ENCODE measurements at regions not wholly inside any gene's neighbourhood (a gene's known extent, or its start where the extent isn't known, plus 50 kb on each side); places are given as distances from the start of the nearest gene placed in this dataset.

- Histone ChIP-seq H3K27me3 (ENCODE audit: control insufficient read depth in 1 of 2, insufficient read depth in 2 of 2, low read length in 2 of 2) (no peaks in the 10 kb centered on the region), H3K36me3 (ENCODE audit: control insufficient read depth in 2 of 2, insufficient read depth in 2 of 2, low read length in 1 of 2) (no peaks in the 10 kb centered on the region), H3K4me3 (ENCODE audit: low read depth in 1 of 2, low read length in 2 of 2) (no peak overlapping the region), H3K4me1 (ENCODE audit: control insufficient read depth in 2 of 2, insufficient read depth in 2 of 2, low read length in 1 of 2) (no peaks in the 10 kb centered on the region), H3K9me3 (ENCODE audit: control insufficient read depth in 2 of 2, insufficient read depth in 1 of 2, low read depth in 1 of 2, low read length in 1 of 2) (no peaks in the 10 kb centered on the region), H3K27ac (ENCODE audit: low read depth in 2 of 2, low read length in 1 of 2) (no peak overlapping the region)
Observed at GRCh38 chr20:55792049-55792448, 213.3 kb downstream of the CBLN4 start.

GRCh38 chr20:55790178-55790577 is 215.1 kb downstream of the CBLN4 start:
- no peak overlapping the region for H3K27ac ChIP-seq (ENCODE audit: low read depth in 2 of 2, low read length in 1 of 2)
- 65 to 75% methylated on average over 6 of the region's 6 CpGs for WGBS, 2 donors
- H3K27me3 ChIP-seq (ENCODE audit: control insufficient read depth in 1 of 2, insufficient read depth in 2 of 2, low read length in 2 of 2) = no peaks in the 10 kb centered on the region

GRCh38 chr20:55784036-55784435 is 221.3 kb downstream of the CBLN4 start:
- Histone ChIP-seq H3K4me1 (ENCODE audit: control insufficient read depth in 2 of 2, insufficient read depth in 2 of 2, low read length in 1 of 2) (no peaks in the 10 kb centered on the region), H3K4me3 (ENCODE audit: low read depth in 1 of 2, low read length in 2 of 2) (no peak overlapping the region), H3K36me3 (ENCODE audit: control insufficient read depth in 2 of 2, insufficient read depth in 2 of 2, low read length in 1 of 2) (no peaks in the 10 kb centered on the region), H3K9me3 (ENCODE audit: control insufficient read depth in 2 of 2, insufficient read depth in 1 of 2, low read depth in 1 of 2, low read length in 1 of 2) (no peaks in the 10 kb centered on the region), H3K27ac (ENCODE audit: low read depth in 2 of 2, low read length in 1 of 2) (no peak overlapping the region), H3K27me3 (ENCODE audit: control insufficient read depth in 1 of 2, insufficient read depth in 2 of 2, low read length in 2 of 2) (no peaks in the 10 kb centered on the region)
- WGBS, 2 donors = 38 to 45% methylated on average over 2 of the region's 2 CpGs

More at GRCh38 chr20:55790178-55790577, 215.1 kb downstream of the CBLN4 start:
- H3K4me3 ChIP-seq (ENCODE audit: low read depth in 1 of 2, low read length in 2 of 2) = no peak overlapping the region
- no peaks in the 10 kb centered on the region for H3K4me1 ChIP-seq (ENCODE audit: control insufficient read depth in 2 of 2, insufficient read depth in 2 of 2, low read length in 1 of 2)
- H3K36me3 ChIP-seq (ENCODE audit: control insufficient read depth in 2 of 2, insufficient read depth in 2 of 2, low read length in 1 of 2) = no peaks in the 10 kb centered on the region
- H3K9me3 ChIP-seq (ENCODE audit: control insufficient read depth in 2 of 2, insufficient read depth in 1 of 2, low read depth in 1 of 2, low read length in 1 of 2) = no peaks in the 10 kb centered on the region

- Histone ChIP-seq H3K9me3 (ENCODE audit: control insufficient read depth in 2 of 2, insufficient read depth in 1 of 2, low read depth in 1 of 2, low read length in 1 of 2) (no peaks in the 10 kb centered on the region), H3K4me1 (ENCODE audit: control insufficient read depth in 2 of 2, insufficient read depth in 2 of 2, low read length in 1 of 2) (no peaks in the 10 kb centered on the region), H3K27ac (ENCODE audit: low read depth in 2 of 2, low read length in 1 of 2) (no peak overlapping the region), H3K27me3 (ENCODE audit: control insufficient read depth in 1 of 2, insufficient read depth in 2 of 2, low read length in 2 of 2) (no peaks in the 10 kb centered on the region), H3K4me3 (ENCODE audit: low read depth in 1 of 2, low read length in 2 of 2) (no peak overlapping the region), H3K36me3 (ENCODE audit: control insufficient read depth in 2 of 2, insufficient read depth in 2 of 2, low read length in 1 of 2) (no peaks in the 10 kb centered on the region)
- WGBS, 2 donors = 44 to 59% methylated on average over 3 of the region's 3 CpGs
Observed at GRCh38 chr20:55783381-55783780, 221.9 kb downstream of the CBLN4 start.

GRCh38 chr20:55782912-55783253 is 222.4 kb downstream of the CBLN4 start:
- WGBS, 2 donors = 20 to 25% methylated on average over 8 of the region's 8 CpGs

GRCh38 chr20:55782224-55782911 is 223.0 kb downstream of the CBLN4 start:
- Histone ChIP-seq H3K27me3 (ENCODE audit: control insufficient read depth in 1 of 2, insufficient read depth in 2 of 2, low read length in 2 of 2) (no peaks in the 10 kb centered on the region), H3K4me3 (ENCODE audit: low read depth in 1 of 2, low read length in 2 of 2) (no peak overlapping the region), H3K4me1 (ENCODE audit: control insufficient read depth in 2 of 2, insufficient read depth in 2 of 2, low read length in 1 of 2) (no peaks in the 10 kb centered on the region), H3K9me3 (ENCODE audit: control insufficient read depth in 2 of 2, insufficient read depth in 1 of 2, low read depth in 1 of 2, low read length in 1 of 2) (no peaks in the 10 kb centered on the region), H3K27ac (ENCODE audit: low read depth in 2 of 2, low read length in 1 of 2) (no peak overlapping the region), H3K36me3 (ENCODE audit: control insufficient read depth in 2 of 2, insufficient read depth in 2 of 2, low read length in 1 of 2) (no peaks in the 10 kb centered on the region)
- 71 to 73% methylated on average over 5 of the region's 5 CpGs for WGBS, 2 donors

More at GRCh38 chr20:55782912-55783253, 222.4 kb downstream of the CBLN4 start:
- Histone ChIP-seq H3K9me3 (ENCODE audit: control insufficient read depth in 2 of 2, insufficient read depth in 1 of 2, low read depth in 1 of 2, low read length in 1 of 2) (no peaks in the 10 kb centered on the region), H3K27me3 (ENCODE audit: control insufficient read depth in 1 of 2, insufficient read depth in 2 of 2, low read length in 2 of 2) (no peaks in the 10 kb centered on the region), H3K4me1 (ENCODE audit: control insufficient read depth in 2 of 2, insufficient read depth in 2 of 2, low read length in 1 of 2) (no peaks in the 10 kb centered on the region), H3K4me3 (ENCODE audit: low read depth in 1 of 2, low read length in 2 of 2) (no peak overlapping the region), H3K36me3 (ENCODE audit: control insufficient read depth in 2 of 2, insufficient read depth in 2 of 2, low read length in 1 of 2) (no peaks in the 10 kb centered on the region), H3K27ac (ENCODE audit: low read depth in 2 of 2, low read length in 1 of 2) (no peak overlapping the region)

GRCh38 chr20:55778796-55779195 is 226.5 kb downstream of the CBLN4 start:
- Histone ChIP-seq H3K27ac (ENCODE audit: low read depth in 2 of 2, low read length in 1 of 2) (no peak overlapping the region), H3K27me3 (ENCODE audit: control insufficient read depth in 1 of 2, insufficient read depth in 2 of 2, low read length in 2 of 2) (no peaks in the 10 kb centered on the region), H3K4me3 (ENCODE audit: low read depth in 1 of 2, low read length in 2 of 2) (no peak overlapping the region), H3K4me1 (ENCODE audit: control insufficient read depth in 2 of 2, insufficient read depth in 2 of 2, low read length in 1 of 2) (no peaks in the 10 kb centered on the region), H3K36me3 (ENCODE audit: control insufficient read depth in 2 of 2, insufficient read depth in 2 of 2, low read length in 1 of 2) (no peaks in the 10 kb centered on the region), H3K9me3 (ENCODE audit: control insufficient read depth in 2 of 2, insufficient read depth in 1 of 2, low read depth in 1 of 2, low read length in 1 of 2) (no peaks in the 10 kb centered on the region)
- WGBS, 2 donors = 69 to 73% methylated on average over 5 of the region's 5 CpGs

- Histone ChIP-seq H3K36me3 (ENCODE audit: control insufficient read depth in 2 of 2, insufficient read depth in 2 of 2, low read length in 1 of 2) (no peaks in the 10 kb centered on the region), H3K4me1 (ENCODE audit: control insufficient read depth in 2 of 2, insufficient read depth in 2 of 2, low read length in 1 of 2) (no peaks in the 10 kb centered on the region), H3K4me3 (ENCODE audit: low read depth in 1 of 2, low read length in 2 of 2) (no peak overlapping the region), H3K9me3 (ENCODE audit: control insufficient read depth in 2 of 2, insufficient read depth in 1 of 2, low read depth in 1 of 2, low read length in 1 of 2) (no peaks in the 10 kb centered on the region), H3K27me3 (ENCODE audit: control insufficient read depth in 1 of 2, insufficient read depth in 2 of 2, low read length in 2 of 2) (no peaks in the 10 kb centered on the region), H3K27ac (ENCODE audit: low read depth in 2 of 2, low read length in 1 of 2) (no peak overlapping the region)
- 66 to 75% methylated on average over 2 of the region's 2 CpGs for WGBS, 2 donors
Observed at GRCh38 chr20:55777641-55778040, 227.7 kb downstream of the CBLN4 start.

GRCh38 chr20:55776176-55776575 is 229.1 kb downstream of the CBLN4 start:
- no peaks in the 10 kb centered on the region for H3K36me3 ChIP-seq (ENCODE audit: control insufficient read depth in 2 of 2, insufficient read depth in 2 of 2, low read length in 1 of 2)
- H3K4me1 ChIP-seq (ENCODE audit: control insufficient read depth in 2 of 2, insufficient read depth in 2 of 2, low read length in 1 of 2) = no peaks in the 10 kb centered on the region
- WGBS, 2 donors = 76 to 77% methylated on average over 3 of the region's 3 CpGs
- H3K27me3 ChIP-seq (ENCODE audit: control insufficient read depth in 1 of 2, insufficient read depth in 2 of 2, low read length in 2 of 2) = no peaks in the 10 kb centered on the region
- H3K9me3 ChIP-seq (ENCODE audit: control insufficient read depth in 2 of 2, insufficient read depth in 1 of 2, low read depth in 1 of 2, low read length in 1 of 2) = no peaks in the 10 kb centered on the region
- no peak overlapping the region for H3K27ac ChIP-seq (ENCODE audit: low read depth in 2 of 2, low read length in 1 of 2)
- H3K4me3 ChIP-seq (ENCODE audit: low read depth in 1 of 2, low read length in 2 of 2) = no peak overlapping the region

GRCh38 chr20:55774628-55775027 is 230.7 kb downstream of the CBLN4 start:
- H3K27ac ChIP-seq (ENCODE audit: low read depth in 2 of 2, low read length in 1 of 2) = no peak overlapping the region
- no peak overlapping the region for H3K4me3 ChIP-seq (ENCODE audit: low read depth in 1 of 2, low read length in 2 of 2)
- H3K4me1 ChIP-seq (ENCODE audit: control insufficient read depth in 2 of 2, insufficient read depth in 2 of 2, low read length in 1 of 2) = no peaks in the 10 kb centered on the region
- H3K36me3 ChIP-seq (ENCODE audit: control insufficient read depth in 2 of 2, insufficient read depth in 2 of 2, low read length in 1 of 2) = no peaks in the 10 kb centered on the region
- no peaks in the 10 kb centered on the region for H3K27me3 ChIP-seq (ENCODE audit: control insufficient read depth in 1 of 2, insufficient read depth in 2 of 2, low read length in 2 of 2)
- 82 to 90% methylated on average over 6 of the region's 6 CpGs for WGBS, 2 donors
- H3K9me3 ChIP-seq (ENCODE audit: control insufficient read depth in 2 of 2, insufficient read depth in 1 of 2, low read depth in 1 of 2, low read length in 1 of 2) = no peaks in the 10 kb centered on the region
